ENCODE measurements at regions not wholly inside any gene's neighbourhood (a gene's known extent, or its start where the extent isn't known, plus 50 kb on each side); places are given as distances from the start of the nearest gene placed in this dataset.

- DNase-seq (ENCODE audit: low read depth, low spot score): no peak
- Histone ChIP-seq H3K4me3 (no peak overlapping the region), H3K27ac (no peak overlapping the region), H3K9me3 (ENCODE audit: low read depth, low read length) (no peaks in the 10 kb centered on the region), H3K9ac (ENCODE audit: insufficient read length) (no peak overlapping the region), H3K36me3 (ENCODE audit: insufficient read depth, low read length) (no peaks in the 10 kb centered on the region)
- TF ChIP-seq EZH2 (IDR thresholded peaks at IDR 0.05): no peak
- TF ChIP-seq POLR2AphosphoS5 (IDR thresholded peaks at IDR 0.05; ENCODE audit: borderline replicate concordance, low read depth, low read length): no peak
- no peak for TF ChIP-seq FOXP2 (optimal IDR thresholded peaks at IDR 0.05; ENCODE audit: control extremely low read depth, extremely low read length, insufficient read depth)
Measured at GRCh38 chr13:104980586-104980985, 1554.9 kb downstream of the EFNB2 start.

DNA sequence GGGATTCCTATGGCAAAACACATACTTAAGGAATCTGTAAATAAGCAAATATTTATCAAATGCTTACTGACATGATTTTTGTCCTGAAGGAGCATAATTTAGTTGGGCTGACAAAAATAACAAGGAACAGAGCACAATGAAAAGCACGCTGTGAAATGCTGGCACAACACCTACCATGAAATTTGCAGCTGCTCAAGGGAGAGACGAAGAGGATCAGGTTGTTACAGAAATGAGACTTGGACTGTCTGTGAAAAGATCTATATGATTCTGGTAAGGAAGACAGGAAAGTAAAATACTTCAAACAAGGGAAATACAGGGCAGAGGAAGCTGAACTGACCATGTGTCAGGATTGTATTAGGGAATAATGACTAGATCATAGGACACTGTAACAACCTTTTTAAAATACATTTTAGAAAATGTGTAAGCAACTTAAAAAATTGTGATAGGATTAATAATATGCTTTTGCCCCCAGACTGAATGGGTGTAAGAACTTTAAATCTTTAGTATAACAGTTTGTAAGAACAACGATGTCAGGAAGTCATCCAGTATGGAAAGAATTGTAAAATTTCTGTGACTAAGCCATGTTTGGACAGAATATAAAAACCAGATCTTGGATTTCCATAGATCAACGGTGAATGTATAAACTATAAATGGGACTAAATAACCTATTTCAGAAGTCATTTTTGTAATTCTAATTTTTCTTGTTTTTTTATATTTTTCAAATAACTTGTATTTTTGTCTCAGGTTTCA is 1556.0 kb downstream of the EFNB2 start:
- Histone ChIP-seq H3K27ac (no peak overlapping the region), H3K4me3 (no peak overlapping the region), H3K9ac (ENCODE audit: insufficient read length) (no peak overlapping the region), H3K9me3 (ENCODE audit: low read depth, low read length) (no peaks in the 10 kb centered on the region), H3K36me3 (ENCODE audit: insufficient read depth, low read length) (no peaks in the 10 kb centered on the region)
- no peak for TF ChIP-seq FOXP2 (optimal IDR thresholded peaks at IDR 0.05; ENCODE audit: control extremely low read depth, extremely low read length, insufficient read depth)
- no peak for DNase-seq (ENCODE audit: low read depth, low spot score)

- Histone ChIP-seq H3K27ac (no peak overlapping the region), H3K9ac (ENCODE audit: insufficient read length) (no peak overlapping the region), H3K36me3 (ENCODE audit: insufficient read depth, low read length) (no peaks in the 10 kb centered on the region), H3K4me3 (no peak overlapping the region), H3K9me3 (ENCODE audit: low read depth, low read length) (no peaks in the 10 kb centered on the region)
- TF ChIP-seq POLR2AphosphoS5 (IDR thresholded peaks at IDR 0.05; ENCODE audit: borderline replicate concordance, low read depth, low read length) (no peak), FOXP2 (optimal IDR thresholded peaks at IDR 0.05; ENCODE audit: control extremely low read depth, extremely low read length, insufficient read depth) (no peak), EZH2 (IDR thresholded peaks at IDR 0.05) (no peak)
- DNase-seq (ENCODE audit: low read depth, low spot score): no peak
Measured at GRCh38 chr13:104976986-104977385, 1558.5 kb downstream of the EFNB2 start.

GRCh38 chr13:104975272-104975671 is 1560.2 kb downstream of the EFNB2 start:
- DNase-seq (ENCODE audit: low read depth, low spot score): no peak
- no peaks in the 10 kb centered on the region for H3K9me3 ChIP-seq (ENCODE audit: low read depth, low read length)
- no peak overlapping the region for H3K9ac ChIP-seq (ENCODE audit: insufficient read length)
- H3K36me3 ChIP-seq (ENCODE audit: insufficient read depth, low read length): no peaks in the 10 kb centered on the region
- H3K4me3 ChIP-seq: no peak overlapping the region
- no peak overlapping the region for H3K27ac ChIP-seq
- no peak for TF ChIP-seq POLR2AphosphoS5 (IDR thresholded peaks at IDR 0.05; ENCODE audit: borderline replicate concordance, low read depth, low read length)
- no peak for TF ChIP-seq EZH2 (IDR thresholded peaks at IDR 0.05)

- H3K27ac ChIP-seq: no peak overlapping the region
- H3K9ac ChIP-seq (ENCODE audit: insufficient read length): no peak overlapping the region
- no peaks in the 10 kb centered on the region for H3K36me3 ChIP-seq (ENCODE audit: insufficient read depth, low read length)
- no peak for DNase-seq (ENCODE audit: low read depth, low spot score)
- TF ChIP-seq POLR2AphosphoS5 (IDR thresholded peaks at IDR 0.05; ENCODE audit: borderline replicate concordance, low read depth, low read length) (no peak), FOXP2 (optimal IDR thresholded peaks at IDR 0.05; ENCODE audit: control extremely low read depth, extremely low read length, insufficient read depth) (no peak), EZH2 (IDR thresholded peaks at IDR 0.05) (no peak)
- no peak overlapping the region for H3K4me3 ChIP-seq
- H3K9me3 ChIP-seq (ENCODE audit: low read depth, low read length): no peaks in the 10 kb centered on the region
Measured at GRCh38 chr13:104968876-104969275, 1566.6 kb downstream of the EFNB2 start.

- TF ChIP-seq POLR2AphosphoS5 (IDR thresholded peaks at IDR 0.05; ENCODE audit: borderline replicate concordance, low read depth, low read length) (no peak), EZH2 (IDR thresholded peaks at IDR 0.05) (no peak)
- H3K4me3 ChIP-seq: no peak overlapping the region
- H3K9me3 ChIP-seq (ENCODE audit: low read depth, low read length): no peaks in the 10 kb centered on the region
- H3K36me3 ChIP-seq (ENCODE audit: insufficient read depth, low read length): no peaks in the 10 kb centered on the region
- DNase-seq (ENCODE audit: low read depth, low spot score): no peak
- H3K27ac ChIP-seq: no peak overlapping the region
- no peak overlapping the region for H3K9ac ChIP-seq (ENCODE audit: insufficient read length)
Measured at GRCh38 chr13:104967836-104968630, 1567.4 kb downstream of the EFNB2 start.

GRCh38 chr13:104967376-104967775 is 1568.1 kb downstream of the EFNB2 start:
- no peaks in the 10 kb centered on the region for H3K9me3 ChIP-seq (ENCODE audit: low read depth, low read length)
- no peak overlapping the region for H3K27ac ChIP-seq
- H3K9ac ChIP-seq (ENCODE audit: insufficient read length): no peak overlapping the region
- TF ChIP-seq POLR2AphosphoS5 (IDR thresholded peaks at IDR 0.05; ENCODE audit: borderline replicate concordance, low read depth, low read length) (no peak), FOXP2 (optimal IDR thresholded peaks at IDR 0.05; ENCODE audit: control extremely low read depth, extremely low read length, insufficient read depth) (no peak), EZH2 (IDR thresholded peaks at IDR 0.05) (no peak)
- H3K36me3 ChIP-seq (ENCODE audit: insufficient read depth, low read length): no peaks in the 10 kb centered on the region
- H3K4me3 ChIP-seq: no peak overlapping the region
- no peak for DNase-seq (ENCODE audit: low read depth, low spot score)

GRCh38 chr13:104962411-104962810 is 1573.1 kb downstream of the EFNB2 start:
- no peak overlapping the region for H3K9ac ChIP-seq (ENCODE audit: insufficient read length)
- DNase-seq (ENCODE audit: low read depth, low spot score): no peak
- H3K27ac ChIP-seq: no peak overlapping the region
- no peaks in the 10 kb centered on the region for H3K9me3 ChIP-seq (ENCODE audit: low read depth, low read length)
- TF ChIP-seq EZH2 (IDR thresholded peaks at IDR 0.05): no peak
- no peak for TF ChIP-seq POLR2AphosphoS5 (IDR thresholded peaks at IDR 0.05; ENCODE audit: borderline replicate concordance, low read depth, low read length)
- TF ChIP-seq FOXP2 (optimal IDR thresholded peaks at IDR 0.05; ENCODE audit: control extremely low read depth, extremely low read length, insufficient read depth): no peak
- H3K36me3 ChIP-seq (ENCODE audit: insufficient read depth, low read length): no peaks in the 10 kb centered on the region
- H3K4me3 ChIP-seq: no peak overlapping the region

Data from SK-N-MC (cell line).